ENCODE measurements at regions not wholly inside any gene's neighbourhood (a gene's known extent, or its start where the extent isn't known, plus 50 kb on each side); places are given as distances from the start of the nearest gene placed in this dataset.

DNA sequence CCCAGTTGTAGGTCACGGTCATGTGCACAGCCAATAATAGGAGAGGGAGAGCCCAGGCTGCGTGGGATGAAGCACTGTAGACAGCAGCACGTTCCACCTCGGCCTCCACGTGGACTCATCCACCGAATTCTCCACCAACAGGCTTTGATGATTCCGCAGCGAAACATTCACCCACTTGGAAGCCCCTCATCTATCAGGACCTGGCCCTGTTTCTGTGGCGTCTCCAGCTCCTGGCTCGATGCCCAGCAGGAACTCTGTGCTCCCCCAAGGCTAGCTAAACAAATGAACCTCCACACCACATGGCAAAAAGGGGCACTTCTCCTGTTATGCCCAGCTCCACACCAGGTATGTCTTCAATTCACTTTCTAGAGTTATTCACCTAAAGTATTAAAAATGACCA is 237.9 kb upstream of the PDE10A start:
- TF ChIP-seq, protein P1, sequence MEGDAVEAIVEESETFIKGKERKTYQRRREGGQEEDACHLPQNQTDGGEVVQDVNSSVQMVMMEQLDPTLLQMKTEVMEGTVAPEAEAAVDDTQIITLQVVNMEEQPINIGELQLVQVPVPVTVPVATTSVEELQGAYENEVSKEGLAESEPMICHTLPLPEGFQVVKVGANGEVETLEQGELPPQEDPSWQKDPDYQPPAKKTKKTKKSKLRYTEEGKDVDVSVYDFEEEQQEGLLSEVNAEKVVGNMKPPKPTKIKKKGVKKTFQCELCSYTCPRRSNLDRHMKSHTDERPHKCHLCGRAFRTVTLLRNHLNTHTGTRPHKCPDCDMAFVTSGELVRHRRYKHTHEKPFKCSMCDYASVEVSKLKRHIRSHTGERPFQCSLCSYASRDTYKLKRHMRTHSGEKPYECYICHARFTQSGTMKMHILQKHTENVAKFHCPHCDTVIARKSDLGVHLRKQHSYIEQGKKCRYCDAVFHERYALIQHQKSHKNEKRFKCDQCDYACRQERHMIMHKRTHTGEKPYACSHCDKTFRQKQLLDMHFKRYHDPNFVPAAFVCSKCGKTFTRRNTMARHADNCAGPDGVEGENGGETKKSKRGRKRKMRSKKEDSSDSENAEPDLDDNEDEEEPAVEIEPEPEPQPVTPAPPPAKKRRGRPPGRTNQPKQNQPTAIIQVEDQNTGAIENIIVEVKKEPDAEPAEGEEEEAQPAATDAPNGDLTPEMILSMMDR (IDR thresholded peaks at IDR 0.05), result no peak
- no peak for TF ChIP-seq POLR2A (IDR thresholded peaks at IDR 0.05)

Data from lower leg skin (tissue), 3 donors.